IMR-90 (cell line): ENCODE measurements at regions not wholly inside any gene's neighbourhood (a gene's known extent, or its start where the extent isn't known, plus 50 kb on each side); places are given as distances from the start of the nearest gene placed in this dataset.

Experiments used
- ATAC-seq: fragments of 200-7000 bp; cut with Tn5 transposase; 2 replicates; pipeline ENCODE4 v1.9.1; 2020; ENCODE audit warnings: low read depth, mild to moderate bottlenecking, moderate library complexity
- BruUV-seq: library from RNA; stranded (reverse); fragments of 400-500 nt; replicated peaks from 2 replicates; lab custom pipeline; 2021; lab: Mats Ljungman, UMichigan
- CTCF ChIA-PET: fragments of 300-600 bp; formaldehyde crosslinking; extraction: SDS; loops from one replicate; lab custom pipeline; 2021; ENCODE audit warnings: antibody characterized with exemption; lab: Yijun Ruan, JAX
- POLR2A ChIA-PET: fragments of 300-600 bp; sonication (Branson Sonifier 250); formaldehyde crosslinking; loops from one replicate; lab custom pipeline; 2022; ENCODE audit warnings: antibody characterized with exemption; ENCODE audit not compliant: unreplicated experiment; lab: Charles Lee
- DNase-seq: peaks from one replicate; pipeline ENCODE4 v3.0.0; 2013
- H2AFZ ChIP-seq: replicated peaks from 2 replicates; pipeline ENCODE3; 2013; ENCODE audit warnings: low read length, mild to moderate bottlenecking; ENCODE audit not compliant: poor library complexity
- H2AK5ac ChIP-seq: 2 replicates; pipeline ENCODE4 v1.6.1; 2013; ENCODE audit warnings: low read depth, low read length, inconsistent platforms
- H2AK9ac ChIP-seq: replicated peaks from 2 replicates; pipeline ENCODE3; 2013; ENCODE audit warnings: mild to moderate bottlenecking, low read depth, low read length, moderate library complexity; ENCODE audit not compliant: poor library complexity
- H2BK120ac ChIP-seq: 2 replicates; pipeline ENCODE4 v1.6.1; 2013; ENCODE audit warnings: low read depth, low read length, inconsistent platforms
- H2BK15ac ChIP-seq: 3 replicates; pipeline ENCODE4 v1.6.1; 2013; ENCODE audit warnings: low read depth, low read length, inconsistent platforms
- H2BK20ac ChIP-seq: 2 replicates; pipeline ENCODE4 v1.6.1; 2013; ENCODE audit warnings: low read depth, mild to moderate bottlenecking, inconsistent platforms, low read length, moderate library complexity
- H2BK5ac ChIP-seq: 2 replicates; pipeline ENCODE4 v1.6.1; 2013; ENCODE audit warnings: mild to moderate bottlenecking, low read depth, low read length, inconsistent platforms; ENCODE audit not compliant: poor library complexity, severe bottlenecking
- H3K14ac ChIP-seq: replicated peaks from 2 replicates; pipeline ENCODE4 v1.6.1; 2013; ENCODE audit warnings: low read depth, low read length, inconsistent platforms
- H3K18ac ChIP-seq: 2 replicates; pipeline ENCODE4 v1.6.1; 2013; ENCODE audit warnings: low read depth, low read length, control low read depth
- H3K23ac ChIP-seq: 2 replicates; pipeline ENCODE4 v1.6.1; 2013; ENCODE audit warnings: low read depth, low read length, inconsistent platforms
- H3K27ac ChIP-seq: 2 replicates; pipeline ENCODE4 v1.5.1; 2013; ENCODE audit warnings: mild to moderate bottlenecking, control low read depth, low read length; ENCODE audit not compliant: insufficient read depth
- H3K27me3 ChIP-seq: 2 replicates; pipeline ENCODE4 v1.6.1; 2013; ENCODE audit warnings: low read length; ENCODE audit not compliant: control insufficient read depth, insufficient read depth
- H3K36me3 ChIP-seq: 2 replicates; pipeline ENCODE4 v1.6.1; 2013; ENCODE audit warnings: low read length, mixed read lengths; ENCODE audit not compliant: control insufficient read depth, insufficient read depth
- H3K4ac ChIP-seq: 2 replicates; pipeline ENCODE4 v1.6.1; 2013; ENCODE audit warnings: low read depth, low read length, inconsistent platforms
- H3K4me1 ChIP-seq: 2 replicates; pipeline ENCODE4 v1.6.1; 2013; ENCODE audit warnings: low read length, mixed read lengths; ENCODE audit not compliant: control insufficient read depth, insufficient read depth
- H3K4me2 ChIP-seq: 2 replicates; pipeline ENCODE4 v1.6.1; 2013; ENCODE audit warnings: low read depth, mild to moderate bottlenecking, control low read depth, low read length, moderate library complexity
- H3K4me3 ChIP-seq: 2 replicates; pipeline ENCODE4 v1.5.1; 2013; ENCODE audit warnings: low read depth, mild to moderate bottlenecking, control low read depth, low read length, moderate library complexity; ENCODE audit not compliant: insufficient read depth
- H3K56ac ChIP-seq: 2 replicates; pipeline ENCODE4 v1.6.1; 2013; ENCODE audit warnings: low read length, inconsistent platforms; ENCODE audit not compliant: insufficient read depth; ENCODE audit errors: extremely low read depth
- H3K79me1 ChIP-seq, 2 experiments: 2 replicates each; pipeline ENCODE4 v1.6.1; 2013; ENCODE audit warnings: low read length in 2 of 2, inconsistent platforms in 1 of 2, low read depth in 1 of 2
- H3K9ac ChIP-seq: 2 replicates; pipeline ENCODE4 v1.6.1; 2013; ENCODE audit warnings: low read depth, low read length, control low read depth
- H3K9me1 ChIP-seq: 2 replicates; pipeline ENCODE4 v1.6.1; 2013; ENCODE audit warnings: low read length, inconsistent platforms; ENCODE audit not compliant: insufficient read depth
- H3K9me3 ChIP-seq: 2 replicates; pipeline ENCODE4 v1.6.1; 2013; ENCODE audit warnings: low read length; ENCODE audit not compliant: control insufficient read depth, insufficient read depth
- H4K20me1 ChIP-seq: 2 replicates; pipeline ENCODE4 v1.6.1; 2013; ENCODE audit warnings: low read length, inconsistent platforms; ENCODE audit not compliant: insufficient read depth
- H4K5ac ChIP-seq: 2 replicates; pipeline ENCODE4 v1.6.1; 2013; ENCODE audit warnings: mild to moderate bottlenecking, low read depth, low read length, control low read depth
- H4K8ac ChIP-seq, 2 experiments: 2 replicates each; pipeline ENCODE4 v1.6.1; 2013; ENCODE audit warnings: low read depth in 2 of 2, low read length in 2 of 2, control low read depth in 1 of 2, inconsistent platforms in 1 of 2
- H4K91ac ChIP-seq: 2 replicates; pipeline ENCODE4 v1.6.1; 2013; ENCODE audit warnings: low read depth, low read length, inconsistent platforms; ENCODE audit not compliant: insufficient read depth
- BHLHE40 ChIP-seq: fragments of 150-350 bp; IDR thresholded peaks from 2 replicates; pipeline ENCODE4 v1.6.1; 2016; ENCODE audit warnings: mild to moderate bottlenecking, low read depth, low read length
- CEBPB ChIP-seq: IDR thresholded peaks from 2 replicates; pipeline ENCODE4 v1.6.1; 2012; ENCODE audit warnings: low read depth, low read length, improper control_type of control experiment
- CHD1 ChIP-seq: IDR thresholded peaks from 2 replicates; pipeline ENCODE4 v1.6.1; 2012; ENCODE audit warnings: low read depth, low read length, improper control_type of control experiment
- MAFK ChIP-seq: IDR thresholded peaks from 2 replicates; pipeline ENCODE4 v1.6.1; 2012; ENCODE audit warnings: low read depth, low read length, improper control_type of control experiment
- MXI1 ChIP-seq: IDR thresholded peaks from 2 replicates; pipeline ENCODE4 v1.6.1; 2012; ENCODE audit warnings: low read depth, mild to moderate bottlenecking, low read length, moderate library complexity, borderline replicate concordance
- NFE2L2 ChIP-seq: fragments of 150-350 bp; IDR thresholded peaks from 2 replicates; pipeline ENCODE4 v1.6.1; 2016; ENCODE audit warnings: low read depth, mild to moderate bottlenecking, low read length
- POLR2A ChIP-seq: IDR thresholded peaks from 2 replicates; pipeline ENCODE4 v1.6.1; 2012; ENCODE audit warnings: mild to moderate bottlenecking, low read depth, low read length
- RAD21 ChIP-seq: IDR thresholded peaks from 2 replicates; pipeline ENCODE4 v1.6.1; 2012; ENCODE audit warnings: low read length, improper control_type of control experiment
- WGBS, 2 experiments: methylation state at CpG; one replicate each; pipeline versions ENCODE4 v1.1.5 to v1.1.7; 2013; ENCODE audit warnings: missing lambda C conversion rate in 2 of 2; ENCODE audit not compliant: insufficient read length in 1 of 2; ENCODE audit errors: extremely low coverage in 2 of 2; 5-methylcytosine and 5-hydroxymethylcytosine counted together
- dilution Hi-C: fragments of 300-500 bp; cut with HindIII; formaldehyde crosslinking; loops from one replicate; pipeline ENCODE4 v1.14.3; 2018; ENCODE audit warnings: low sequenced_read_pairs; ENCODE audit not compliant: unreplicated experiment
- in situ Hi-C: fragments of 300-500 bp; cut with MboI; formaldehyde crosslinking; loops from 3 replicates; pipeline ENCODE4 v1.14.3; 2019; ENCODE audit warnings: low sequenced_read_pairs, inconsistent platforms, mixed read lengths
- intact Hi-C: fragments of 100-400 bp; cut with micrococcal nuclease; formaldehyde crosslinking; loops from 2 replicates; pipeline ENCODE4 v1.10.0; 2022
- TF ChIP-seq, protein P1 (sequence below): fragments of 150-350 bp; IDR thresholded peaks from 2 replicates; pipeline ENCODE4 v1.6.1; 2017; ENCODE audit warnings: mild to moderate bottlenecking, antibody characterized with exemption, low read length, low read depth
- TF ChIP-seq, protein P2 (sequence below): fragments of 150-350 bp; IDR thresholded peaks from 2 replicates; pipeline ENCODE4 v1.6.1; 2016; ENCODE audit warnings: low read depth, mild to moderate bottlenecking, low read length, moderate library complexity, borderline replicate concordance
- TF ChIP-seq, protein P3 (sequence below): conservative IDR thresholded peaks from 2 replicates; pipeline ENCODE4 v1.5.1; 2012; ENCODE audit warnings: mild to moderate bottlenecking, low read depth, low read length, improper control_type of control experiment

DNA sequence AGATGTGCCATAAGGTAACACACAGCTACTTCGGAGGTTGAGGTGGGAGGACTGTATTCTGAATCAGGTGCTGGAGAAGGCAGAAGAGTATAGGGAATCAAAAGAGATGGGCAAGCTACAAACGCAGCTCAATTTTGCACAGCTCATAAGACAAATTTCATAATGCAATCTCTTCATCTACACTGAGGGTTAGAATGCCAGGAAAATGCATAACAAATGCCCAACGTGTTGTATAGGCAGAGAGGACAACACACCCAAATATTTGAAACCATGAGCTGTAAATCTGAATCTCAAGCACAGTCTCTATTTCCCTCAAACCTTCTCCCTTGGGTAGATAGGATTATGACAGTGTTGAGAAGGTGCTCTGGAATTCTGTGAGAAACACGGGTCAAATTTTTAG is 263.1 kb upstream of the FOXN3 start:
- Histone ChIP-seq H3K4me1 (peaks cover 2% of the 10 kb centered on the region; the same call in 1 of the 2 replicates), H2BK5ac (no peak overlapping the region), H3K4ac (no peak overlapping the region), H4K91ac (no peak overlapping the region), H4K5ac (no peak overlapping the region), H3K27ac (no peak overlapping the region), H2AK9ac (no peak overlapping the region), H2BK20ac (no peak overlapping the region), H2BK120ac (no peak overlapping the region), H3K18ac (no peak overlapping the region), H4K8ac (no peak overlapping the region), H2AK5ac (no peak overlapping the region), H3K27me3 (no peaks in the 10 kb centered on the region), H4K20me1 (no peaks in the 10 kb centered on the region), H3K9me3 (peaks cover 1% of the 10 kb centered on the region; the same call in 1 of the 2 replicates), H3K9me1 (no peaks in the 10 kb centered on the region), H3K14ac (no peak overlapping the region), H3K36me3 (no peaks in the 10 kb centered on the region), H3K23ac (no peak overlapping the region), H3K9ac (no peak overlapping the region), H3K56ac (no peak overlapping the region), H3K79me1 (no peaks in the 10 kb centered on the region), H3K4me2 (no peak overlapping the region), H2BK15ac (no peak overlapping the region), H2AFZ (no peak overlapping the region), H3K4me3 (no peak overlapping the region)
- intact Hi-C loops: no loop called here
- POLR2A ChIA-PET: no interaction called here
- WGBS, 2 experiments: no CpG with 5 or more reads among the region's 4 CpGs
- no peak for ATAC-seq
- no TSS peak for BruUV-seq
- dilution Hi-C loops: no loop called here
- CTCF ChIA-PET: no interaction called here
- no peak for TF ChIP-seq BHLHE40
- TF ChIP-seq CHD1: no peak
- TF ChIP-seq MXI1: no peak
- TF ChIP-seq NFE2L2: no peak
- no peak for TF ChIP-seq RAD21
- TF ChIP-seq, protein P1, sequence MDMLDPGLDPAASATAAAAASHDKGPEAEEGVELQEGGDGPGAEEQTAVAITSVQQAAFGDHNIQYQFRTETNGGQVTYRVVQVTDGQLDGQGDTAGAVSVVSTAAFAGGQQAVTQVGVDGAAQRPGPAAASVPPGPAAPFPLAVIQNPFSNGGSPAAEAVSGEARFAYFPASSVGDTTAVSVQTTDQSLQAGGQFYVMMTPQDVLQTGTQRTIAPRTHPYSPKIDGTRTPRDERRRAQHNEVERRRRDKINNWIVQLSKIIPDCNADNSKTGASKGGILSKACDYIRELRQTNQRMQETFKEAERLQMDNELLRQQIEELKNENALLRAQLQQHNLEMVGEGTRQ: no peak
- TF ChIP-seq, protein P2, sequence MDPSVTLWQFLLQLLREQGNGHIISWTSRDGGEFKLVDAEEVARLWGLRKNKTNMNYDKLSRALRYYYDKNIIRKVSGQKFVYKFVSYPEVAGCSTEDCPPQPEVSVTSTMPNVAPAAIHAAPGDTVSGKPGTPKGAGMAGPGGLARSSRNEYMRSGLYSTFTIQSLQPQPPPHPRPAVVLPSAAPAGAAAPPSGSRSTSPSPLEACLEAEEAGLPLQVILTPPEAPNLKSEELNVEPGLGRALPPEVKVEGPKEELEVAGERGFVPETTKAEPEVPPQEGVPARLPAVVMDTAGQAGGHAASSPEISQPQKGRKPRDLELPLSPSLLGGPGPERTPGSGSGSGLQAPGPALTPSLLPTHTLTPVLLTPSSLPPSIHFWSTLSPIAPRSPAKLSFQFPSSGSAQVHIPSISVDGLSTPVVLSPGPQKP: no peak
- TF ChIP-seq CEBPB: no peak
- no peak for TF ChIP-seq POLR2A
- no peak for TF ChIP-seq MAFK
- TF ChIP-seq, protein P3, sequence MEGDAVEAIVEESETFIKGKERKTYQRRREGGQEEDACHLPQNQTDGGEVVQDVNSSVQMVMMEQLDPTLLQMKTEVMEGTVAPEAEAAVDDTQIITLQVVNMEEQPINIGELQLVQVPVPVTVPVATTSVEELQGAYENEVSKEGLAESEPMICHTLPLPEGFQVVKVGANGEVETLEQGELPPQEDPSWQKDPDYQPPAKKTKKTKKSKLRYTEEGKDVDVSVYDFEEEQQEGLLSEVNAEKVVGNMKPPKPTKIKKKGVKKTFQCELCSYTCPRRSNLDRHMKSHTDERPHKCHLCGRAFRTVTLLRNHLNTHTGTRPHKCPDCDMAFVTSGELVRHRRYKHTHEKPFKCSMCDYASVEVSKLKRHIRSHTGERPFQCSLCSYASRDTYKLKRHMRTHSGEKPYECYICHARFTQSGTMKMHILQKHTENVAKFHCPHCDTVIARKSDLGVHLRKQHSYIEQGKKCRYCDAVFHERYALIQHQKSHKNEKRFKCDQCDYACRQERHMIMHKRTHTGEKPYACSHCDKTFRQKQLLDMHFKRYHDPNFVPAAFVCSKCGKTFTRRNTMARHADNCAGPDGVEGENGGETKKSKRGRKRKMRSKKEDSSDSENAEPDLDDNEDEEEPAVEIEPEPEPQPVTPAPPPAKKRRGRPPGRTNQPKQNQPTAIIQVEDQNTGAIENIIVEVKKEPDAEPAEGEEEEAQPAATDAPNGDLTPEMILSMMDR: no peak
- in situ Hi-C loops: no loop called here
- no peak for DNase-seq
